H9 (cell line): ENCODE measurements at regions not wholly inside any gene's neighbourhood (a gene's known extent, or its start where the extent isn't known, plus 50 kb on each side); places are given as distances from the start of the nearest gene placed in this dataset.

ENCODE experiments used
- DNase-seq: peaks from one replicate; pipeline ENCODE4 v3.0.0-alpha.2; 2017
- H2AFZ ChIP-seq: one replicate; pipeline ENCODE4 v1.6.1; 2013; ENCODE audit warnings: mild to moderate bottlenecking, low read length, control low read depth, moderate library complexity
- H2AK5ac ChIP-seq: 2 replicates; pipeline ENCODE4 v1.6.1; 2013; ENCODE audit warnings: low read length, control low read depth, mixed read lengths; ENCODE audit not compliant: insufficient read length
- H2BK120ac ChIP-seq: one replicate; pipeline ENCODE4 v1.6.1; 2013; ENCODE audit warnings: low read depth, mild to moderate bottlenecking, low read length, control low read depth, inconsistent platforms; ENCODE audit not compliant: poor library complexity, severe bottlenecking
- H2BK12ac ChIP-seq: 2 replicates; pipeline ENCODE4 v1.6.1; 2013; ENCODE audit warnings: low read length, control low read depth, mixed read lengths, low read depth; ENCODE audit not compliant: insufficient read length
- H2BK15ac ChIP-seq: 2 replicates; pipeline ENCODE4 v1.6.1; 2013; ENCODE audit warnings: low read depth, low read length, control low read depth
- H2BK20ac ChIP-seq: one replicate; pipeline ENCODE4 v1.6.1; 2013; ENCODE audit warnings: low read depth, mild to moderate bottlenecking, low read length, control low read depth, inconsistent platforms; ENCODE audit not compliant: poor library complexity, severe bottlenecking
- H2BK5ac ChIP-seq: 2 replicates; pipeline ENCODE4 v1.6.1; 2013; ENCODE audit warnings: low read length, control low read depth, mixed read lengths; ENCODE audit not compliant: insufficient read length
- H3K14ac ChIP-seq: 2 replicates; pipeline ENCODE4 v1.6.1; 2013; ENCODE audit warnings: low read length, control low read depth; ENCODE audit not compliant: insufficient read depth
- H3K18ac ChIP-seq: 2 replicates; pipeline ENCODE4 v1.6.1; 2013; ENCODE audit warnings: low read depth, mild to moderate bottlenecking, mixed read lengths, low read length, control low read depth; ENCODE audit not compliant: insufficient read length
- H3K23ac ChIP-seq: 2 replicates; pipeline ENCODE4 v1.6.1; 2013; ENCODE audit warnings: low read length, control low read depth, mixed read lengths, low read depth; ENCODE audit not compliant: insufficient read length
- H3K23me2 ChIP-seq: 2 replicates; pipeline ENCODE4 v1.6.1; 2013; ENCODE audit warnings: low read depth, mild to moderate bottlenecking, mixed read lengths, low read length, control low read depth; ENCODE audit not compliant: insufficient read length, poor library complexity, severe bottlenecking
- H3K27ac ChIP-seq: 2 replicates; pipeline ENCODE4 v1.5.1; 2013; ENCODE audit warnings: low read length, control low read depth, mixed read lengths, low read depth; ENCODE audit not compliant: insufficient read length
- H3K27me3 ChIP-seq: 2 replicates; pipeline ENCODE4 v1.6.1; 2013; ENCODE audit warnings: low read length, control low read depth, inconsistent platforms; ENCODE audit not compliant: insufficient read depth
- H3K4ac ChIP-seq: 2 replicates; pipeline ENCODE4 v1.6.1; 2013; ENCODE audit warnings: low read depth, mild to moderate bottlenecking, control low read depth, inconsistent platforms, low read length, moderate library complexity
- H3K4me1 ChIP-seq: 2 replicates; pipeline ENCODE4 v1.6.1; 2013; ENCODE audit warnings: low read length, control low read depth, inconsistent platforms; ENCODE audit not compliant: insufficient read depth
- H3K4me2 ChIP-seq: 2 replicates; pipeline ENCODE4 v1.6.1; 2013; ENCODE audit warnings: low read length, control low read depth, mixed read lengths; ENCODE audit not compliant: insufficient read length, insufficient read depth
- H3K56ac ChIP-seq: 2 replicates; pipeline ENCODE4 v1.6.1; 2013; ENCODE audit warnings: low read depth, mild to moderate bottlenecking, mixed read lengths, low read length, control low read depth; ENCODE audit not compliant: insufficient read length
- H3K79me1 ChIP-seq: 2 replicates; pipeline ENCODE4 v1.6.1; 2013; ENCODE audit warnings: low read depth, mild to moderate bottlenecking, moderate library complexity, low read length, control low read depth, inconsistent platforms; ENCODE audit not compliant: insufficient read depth, poor library complexity, severe bottlenecking
- H3K79me2 ChIP-seq: 2 replicates; pipeline ENCODE4 v1.6.1; 2013; ENCODE audit warnings: low read length, control low read depth, inconsistent platforms; ENCODE audit not compliant: insufficient read depth
- H3K9ac ChIP-seq: 2 replicates; pipeline ENCODE4 v1.6.1; 2013; ENCODE audit warnings: low read length, control low read depth, mixed read lengths; ENCODE audit not compliant: insufficient read length; ENCODE audit errors: extremely low read depth
- H3K9me3 ChIP-seq: one replicate; pipeline ENCODE4 v1.6.1; 2013; ENCODE audit warnings: low read depth, low read length, inconsistent platforms; ENCODE audit not compliant: control insufficient read depth
- H3T11ph ChIP-seq: one replicate; pipeline ENCODE4 v1.6.1; 2013; ENCODE audit warnings: mild to moderate bottlenecking, low read length, control low read depth, inconsistent platforms
- H4K20me1 ChIP-seq: one replicate; pipeline ENCODE4 v1.6.1; 2013; ENCODE audit not compliant: control insufficient read depth, insufficient read length, insufficient read depth
- H4K5ac ChIP-seq: 2 replicates; pipeline ENCODE4 v1.6.1; 2013; ENCODE audit warnings: low read depth, mild to moderate bottlenecking, mixed read lengths, low read length, control low read depth; ENCODE audit not compliant: insufficient read length
- H4K8ac ChIP-seq: replicated peaks from 2 replicates; pipeline ENCODE4 v1.6.1; 2013; ENCODE audit warnings: low read length, control low read depth, mixed read lengths, low read depth; ENCODE audit not compliant: insufficient read length
- H4K91ac ChIP-seq: 2 replicates; pipeline ENCODE4 v1.6.1; 2013; ENCODE audit warnings: low read depth, mild to moderate bottlenecking, moderate library complexity, mixed read lengths, low read length, control low read depth; ENCODE audit not compliant: insufficient read length
- H3K27ac Mint-ChIP-seq, 3 experiments: 2 replicates in 2 of 3; 3 replicates in 1 of 3; pipeline ENCODE4 v1.8.0; 2020 to 2021; ENCODE audit warnings: mixed read lengths in 3 of 3, mild to moderate bottlenecking in 1 of 3, moderate library complexity in 1 of 3
- H3K27me3 Mint-ChIP-seq: 2 replicates; pipeline ENCODE4 v1.8.0; 2021; ENCODE audit warnings: low read depth, mild to moderate bottlenecking, moderate library complexity, mixed read lengths
- H3K36me3 Mint-ChIP-seq, 3 experiments: 2 replicates in 2 of 3; 3 replicates in 1 of 3; pipeline ENCODE4 v1.8.0; 2020 to 2021; ENCODE audit warnings: low read depth in 3 of 3, mixed read lengths in 3 of 3; ENCODE audit not compliant: insufficient read depth in 1 of 3
- H3K4me1 Mint-ChIP-seq, 2 experiments: 2 replicates each; pipeline ENCODE4 v1.8.0; 2020; ENCODE audit warnings: mixed read lengths in 2 of 2
- H3K4me3 Mint-ChIP-seq, 2 experiments: 2 replicates in 1 of 2; 3 replicates in 1 of 2; pipeline ENCODE4 v1.8.0; 2020 to 2021; ENCODE audit warnings: mild to moderate bottlenecking in 2 of 2, mixed read lengths in 2 of 2, moderate library complexity in 1 of 2
- H3K9me3 Mint-ChIP-seq, 2 experiments: 2 replicates in 1 of 2; 3 replicates in 1 of 2; pipeline ENCODE4 v1.8.0; 2020; ENCODE audit warnings: mild to moderate bottlenecking in 2 of 2, mixed read lengths in 2 of 2, moderate library complexity in 1 of 2
- WGBS: extraction: QIAGEN DNeasy Blood & Tissue Kit; methylation state at CpG from one replicate; pipeline ENCODE4 v1.1.7; 2013; ENCODE audit warnings: missing lambda C conversion rate, low lambda C conversion rate, mixed read lengths; ENCODE audit not compliant: insufficient read length; ENCODE audit errors: extremely low coverage; 5-methylcytosine and 5-hydroxymethylcytosine counted together
- TF ChIP-seq, protein P1 (sequence below): fragments of 200-600 bp; sonication (generic); conservative IDR thresholded peaks from 3 replicates; pipeline ENCODE4 v1.8.0; 2021; ENCODE audit warnings: antibody characterized with exemption, mild to moderate bottlenecking

GRCh38 chr5:112084149-112084548 lies 327.2 kb upstream of the NREP start:
- Mint-ChIP-seq H3K4me3 (no peak overlapping the region), H3K27me3 (no peaks in the 10 kb centered on the region), H3K4me1 (no peaks in the 10 kb centered on the region), H3K27ac (no peak overlapping the region; a peak in 1 of 7 replicates), H3K36me3 (no peaks in the 10 kb centered on the region; a peak in 1 of 7 replicates), H3K9me3 (no peaks in the 10 kb centered on the region)
- no peaks in the 10 kb centered on the region for H3K79me2 ChIP-seq
- no peak overlapping the region for H3K4me2 ChIP-seq
- no CpG with 5 or more reads among the region's 2 CpGs for WGBS
- TF ChIP-seq, protein P1, sequence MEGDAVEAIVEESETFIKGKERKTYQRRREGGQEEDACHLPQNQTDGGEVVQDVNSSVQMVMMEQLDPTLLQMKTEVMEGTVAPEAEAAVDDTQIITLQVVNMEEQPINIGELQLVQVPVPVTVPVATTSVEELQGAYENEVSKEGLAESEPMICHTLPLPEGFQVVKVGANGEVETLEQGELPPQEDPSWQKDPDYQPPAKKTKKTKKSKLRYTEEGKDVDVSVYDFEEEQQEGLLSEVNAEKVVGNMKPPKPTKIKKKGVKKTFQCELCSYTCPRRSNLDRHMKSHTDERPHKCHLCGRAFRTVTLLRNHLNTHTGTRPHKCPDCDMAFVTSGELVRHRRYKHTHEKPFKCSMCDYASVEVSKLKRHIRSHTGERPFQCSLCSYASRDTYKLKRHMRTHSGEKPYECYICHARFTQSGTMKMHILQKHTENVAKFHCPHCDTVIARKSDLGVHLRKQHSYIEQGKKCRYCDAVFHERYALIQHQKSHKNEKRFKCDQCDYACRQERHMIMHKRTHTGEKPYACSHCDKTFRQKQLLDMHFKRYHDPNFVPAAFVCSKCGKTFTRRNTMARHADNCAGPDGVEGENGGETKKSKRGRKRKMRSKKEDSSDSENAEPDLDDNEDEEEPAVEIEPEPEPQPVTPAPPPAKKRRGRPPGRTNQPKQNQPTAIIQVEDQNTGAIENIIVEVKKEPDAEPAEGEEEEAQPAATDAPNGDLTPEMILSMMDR = no peak
- no peak overlapping the region for H2BK15ac ChIP-seq
- no peak overlapping the region for H2BK12ac ChIP-seq
- no peak overlapping the region for H3T11ph ChIP-seq
- H3K4ac ChIP-seq = no peak overlapping the region
- H2AK5ac ChIP-seq = no peak overlapping the region
- DNase-seq = no peak
- H3K56ac ChIP-seq = no peak overlapping the region
- no peak overlapping the region for H3K9ac ChIP-seq
- H3K23me2 ChIP-seq = no peaks in the 10 kb centered on the region
- no peaks in the 10 kb centered on the region for H4K20me1 ChIP-seq
- H3K27ac ChIP-seq = no peak overlapping the region
- no peak overlapping the region for H3K18ac ChIP-seq
- no peak overlapping the region for H3K14ac ChIP-seq
- H3K27me3 ChIP-seq = no peaks in the 10 kb centered on the region
- H4K91ac ChIP-seq = no peak overlapping the region
- H2BK20ac ChIP-seq = no peak overlapping the region
- H3K23ac ChIP-seq = no peak overlapping the region
- H3K79me1 ChIP-seq = no peaks in the 10 kb centered on the region
- H2AFZ ChIP-seq = peak overlapping the region; percentile 22
- no peak overlapping the region for H4K8ac ChIP-seq
- H2BK120ac ChIP-seq = no peak overlapping the region
- H3K4me1 ChIP-seq = no peaks in the 10 kb centered on the region
- no peak overlapping the region for H4K5ac ChIP-seq
- no peak overlapping the region for H2BK5ac ChIP-seq
- no peaks in the 10 kb centered on the region for H3K9me3 ChIP-seq
